Activated CD8-positive, alpha-beta memory T cell treated with anti-CD3 and anti-CD28 coated beads, Interleukin-2, amount 50 U/mL, for 4 hours (primary cell): ENCODE measurements at regions not wholly inside any gene's neighbourhood (a gene's known extent, or its start where the extent isn't known, plus 50 kb on each side); places are given as distances from the start of the nearest gene placed in this dataset.

Source experiments
- DNase-seq: peaks from one replicate; pipeline ENCODE4 v3.0.0-alpha.2; 2020

DNA sequence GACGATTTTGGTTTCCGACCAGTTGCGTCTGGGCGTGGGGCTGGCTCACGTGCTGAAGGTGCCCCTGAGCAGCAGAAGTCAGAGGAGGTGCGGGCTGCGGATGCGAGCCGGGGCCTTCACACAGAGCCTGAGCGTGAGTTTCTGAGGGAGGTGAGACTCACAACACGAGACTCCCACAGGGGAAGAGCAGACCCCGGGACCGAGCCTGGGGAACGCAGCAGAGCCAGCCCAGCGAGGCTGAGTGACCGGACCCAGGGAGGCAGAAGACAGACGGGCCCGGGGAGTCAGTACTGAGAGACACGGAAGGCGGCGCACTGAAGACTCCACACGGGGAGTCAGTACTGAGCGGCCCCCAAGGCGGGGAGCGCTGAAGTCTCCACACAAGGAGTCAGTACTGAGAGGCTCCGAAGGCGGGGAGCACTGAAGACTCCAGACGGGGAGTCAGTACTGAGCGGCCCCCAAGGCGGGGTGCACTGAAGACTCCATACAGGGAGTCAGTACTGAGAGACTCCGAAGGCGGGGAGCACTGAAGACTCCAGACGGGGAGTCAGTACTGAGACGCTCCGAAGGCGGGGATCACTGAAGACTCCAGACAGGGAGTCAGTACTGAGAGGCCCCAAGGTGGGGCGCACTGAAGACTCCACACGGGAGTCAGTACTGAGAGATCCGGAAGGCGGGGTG lies 77.8 kb downstream of the DLL1 start:
- no peak for DNase-seq

DNA sequence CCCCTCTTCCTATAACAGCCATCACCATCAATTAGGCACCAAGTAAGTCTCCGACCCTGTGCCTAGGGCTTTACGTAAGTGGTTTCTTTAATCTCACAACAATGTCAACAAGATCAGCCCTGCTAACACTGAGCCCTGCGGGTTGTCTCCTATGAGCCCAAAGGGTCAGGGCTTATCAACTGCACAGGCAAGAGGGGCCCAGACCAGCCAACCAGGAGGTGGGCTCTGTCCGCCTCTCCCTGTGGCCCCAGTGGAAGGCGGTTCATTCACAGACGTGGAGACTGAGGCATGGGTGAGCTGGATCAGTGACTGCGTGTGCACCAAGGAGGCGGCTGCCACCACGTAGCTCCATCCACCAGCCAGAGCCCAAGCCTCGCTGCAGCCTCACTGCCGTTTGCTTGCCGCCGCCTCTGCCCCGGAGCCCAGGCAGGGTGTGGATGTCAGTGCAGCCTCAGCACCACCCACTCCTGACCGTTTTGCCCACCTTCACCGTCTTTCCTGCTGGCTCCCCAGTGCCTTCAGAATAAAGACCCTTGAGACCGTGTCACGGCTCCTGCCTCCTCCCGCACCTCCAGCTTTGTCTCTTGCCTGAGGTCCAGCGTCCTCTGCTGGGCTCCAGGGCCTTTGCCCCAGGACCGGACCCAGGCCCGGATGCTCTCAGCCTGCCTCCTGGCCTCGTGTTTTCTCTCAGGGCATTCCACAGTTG lies 78.7 kb downstream of the DLL1 start:
- no peak for DNase-seq

GRCh38 chr6:170211404-170212025 lies 79.4 kb downstream of the DLL1 start:
- peak; percentile 9 for DNase-seq

DNA sequence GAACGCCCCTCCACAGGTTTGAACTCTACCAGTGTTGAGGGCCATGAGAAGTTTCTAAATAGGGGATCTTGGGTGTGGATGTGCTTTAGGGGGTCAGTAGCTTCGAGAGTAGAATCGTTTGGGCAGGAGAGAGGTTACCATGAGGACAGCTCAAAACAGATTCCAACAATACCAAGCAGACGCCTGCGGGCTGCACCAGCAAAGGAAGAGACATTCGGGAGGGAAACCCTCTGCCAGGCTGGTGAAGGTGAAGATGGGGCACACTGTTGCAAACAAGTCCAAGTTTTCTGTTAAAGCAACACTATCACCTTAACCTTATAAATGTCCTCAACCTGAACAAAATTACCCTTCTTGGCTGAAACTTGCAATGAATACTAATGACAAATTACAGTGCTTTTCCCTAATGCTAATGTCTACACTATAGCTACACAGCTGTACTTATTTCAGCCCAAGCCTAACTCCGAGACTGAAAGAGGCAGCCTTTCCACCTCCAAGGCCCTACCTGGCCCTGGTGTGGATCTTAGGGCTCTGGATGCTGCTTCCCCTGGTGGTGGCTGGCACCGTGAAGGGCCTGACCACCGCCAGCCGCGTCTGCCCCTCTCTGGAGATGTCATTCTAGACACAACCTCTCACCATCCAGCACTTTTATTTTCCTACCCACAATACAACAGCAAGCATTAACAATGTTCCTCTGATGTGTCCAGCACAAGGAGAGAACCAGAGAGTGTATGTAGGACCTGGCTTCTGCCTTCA lies 80.1 kb downstream of the DLL1 start:
- DNase-seq = no peak

- DNase-seq = peak; percentile 15
Observed at GRCh38 chr6:170210026-170210390, 80.9 kb downstream of the DLL1 start.

GRCh38 chr6:170209354-170210025 lies 81.4 kb downstream of the DLL1 start:
- peak; percentile 8 for DNase-seq

DNA sequence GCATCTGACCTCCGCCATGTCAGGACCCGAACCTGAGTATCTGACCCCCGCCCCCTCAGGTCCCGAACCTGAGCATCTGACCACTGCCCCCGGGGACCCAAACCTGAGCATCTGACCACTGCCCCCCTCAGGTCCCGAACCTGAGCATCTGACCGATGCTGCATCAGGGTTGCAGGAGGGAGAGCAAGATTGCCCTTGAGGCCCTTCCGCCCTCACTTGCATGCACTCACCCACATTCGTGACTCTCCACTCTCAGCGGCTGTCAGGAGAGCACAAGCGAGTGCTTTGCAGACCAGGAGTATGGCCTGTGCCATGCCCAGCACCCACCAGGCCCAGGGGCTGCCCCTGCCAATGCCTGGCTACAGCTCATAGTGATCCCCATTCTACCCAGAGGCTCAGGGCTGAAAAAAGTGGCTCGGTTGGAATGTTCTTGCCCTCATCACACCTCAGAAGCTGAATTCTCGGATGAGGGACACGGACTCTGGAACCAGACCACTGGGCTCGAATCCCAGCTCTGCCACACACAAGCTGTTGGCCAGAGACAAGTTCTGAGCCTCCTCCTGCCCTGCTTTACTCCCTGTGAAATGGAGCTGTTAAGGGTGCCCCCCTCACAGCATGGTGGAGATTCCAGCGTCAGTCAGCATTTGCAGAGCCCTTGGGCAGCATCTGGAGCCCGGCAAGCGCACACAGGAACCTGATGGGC lies 82.1 kb downstream of the DLL1 start:
- DNase-seq = peak; percentile 12

DNA sequence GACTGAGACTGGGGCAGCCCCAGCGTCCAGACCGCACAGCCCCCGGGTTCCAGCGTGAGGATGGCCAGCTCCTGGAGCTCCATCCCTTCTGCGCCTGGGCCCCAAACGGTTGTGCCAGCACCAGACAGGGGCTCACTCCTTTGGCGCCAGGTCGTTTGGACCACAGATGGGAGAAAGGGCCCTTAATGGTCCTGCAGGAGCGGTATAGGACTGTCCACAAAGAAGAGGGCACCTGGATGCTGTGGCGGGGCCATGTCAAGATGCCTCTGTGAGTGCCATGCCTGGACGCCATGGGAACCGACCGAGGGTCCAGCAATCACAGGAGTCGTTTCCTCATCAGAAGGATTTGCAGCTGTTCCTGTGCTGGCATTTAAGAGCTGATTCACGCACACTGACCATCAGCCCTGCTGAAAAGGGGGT lies 82.7 kb downstream of the DLL1 start:
- no peak for DNase-seq

DNA sequence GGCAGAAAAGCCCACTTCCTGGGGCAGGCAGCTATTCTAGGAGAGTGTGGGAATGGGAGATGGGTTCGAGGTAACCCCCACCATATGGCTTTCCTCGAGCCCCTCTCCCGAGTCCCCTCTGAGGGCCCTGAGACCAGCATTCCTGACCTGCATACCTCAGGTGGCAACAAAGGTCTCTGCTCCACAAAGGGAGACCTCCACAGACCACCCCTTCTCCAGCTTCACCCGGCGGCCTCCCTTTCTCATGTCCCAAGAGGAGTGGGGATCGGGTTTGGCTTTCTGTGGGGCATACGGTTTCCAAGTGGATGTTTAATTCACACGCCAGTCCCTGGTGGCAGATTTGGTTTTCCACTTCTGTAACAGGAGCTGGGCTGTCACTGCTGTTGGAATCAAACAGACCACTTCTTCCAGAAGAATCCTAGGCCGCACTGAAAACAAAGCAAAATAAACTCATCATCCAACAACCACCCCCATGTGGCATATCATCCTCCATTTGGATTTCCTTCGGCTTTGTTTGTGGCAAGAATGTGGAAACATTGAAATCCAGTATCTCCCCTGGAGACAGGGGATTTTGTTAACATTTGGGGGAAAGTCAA lies 83.2 kb downstream of the DLL1 start:
- DNase-seq = no peak

- DNase-seq = no peak
Observed at GRCh38 chr6:170206851-170207431, 83.9 kb downstream of the DLL1 start.

GRCh38 chr6:170206317-170206621 lies 84.6 kb downstream of the DLL1 start:
- DNase-seq = no peak

GRCh38 chr6:170205534-170206316 lies 85.2 kb downstream of the DLL1 start:
- DNase-seq = no peak

GRCh38 chr6:170205126-170205525 lies 85.8 kb downstream of the DLL1 start:
- no peak for DNase-seq

GRCh38 chr6:170203212-170203611 lies 87.7 kb downstream of the DLL1 start:
- DNase-seq = no peak

GRCh38 chr6:170202416-170203135 lies 88.3 kb downstream of the DLL1 start:
- no peak for DNase-seq

DNA sequence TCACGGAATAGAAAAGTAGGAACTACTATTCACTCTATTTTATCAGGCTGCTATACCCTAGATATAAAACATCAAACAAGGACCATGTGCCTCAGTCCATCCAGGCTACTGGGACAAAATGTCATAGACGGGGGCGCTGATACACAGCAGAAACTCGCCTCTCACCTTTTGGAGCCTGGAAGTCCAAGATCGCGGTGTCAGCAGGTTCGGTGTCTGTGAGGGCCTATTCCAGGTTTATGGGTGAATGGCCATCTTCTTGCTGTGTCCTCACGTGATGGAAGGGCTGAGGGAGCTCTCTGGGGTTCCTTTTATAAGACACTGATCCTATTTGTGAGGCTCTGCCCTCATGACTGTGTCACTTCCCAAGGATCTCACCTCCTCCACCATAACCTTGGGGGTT lies 89.5 kb downstream of the DLL1 start:
- DNase-seq = no peak

GRCh38 chr6:170200458-170200891 lies 90.4 kb downstream of the DLL1 start:
- DNase-seq = no peak

DNA sequence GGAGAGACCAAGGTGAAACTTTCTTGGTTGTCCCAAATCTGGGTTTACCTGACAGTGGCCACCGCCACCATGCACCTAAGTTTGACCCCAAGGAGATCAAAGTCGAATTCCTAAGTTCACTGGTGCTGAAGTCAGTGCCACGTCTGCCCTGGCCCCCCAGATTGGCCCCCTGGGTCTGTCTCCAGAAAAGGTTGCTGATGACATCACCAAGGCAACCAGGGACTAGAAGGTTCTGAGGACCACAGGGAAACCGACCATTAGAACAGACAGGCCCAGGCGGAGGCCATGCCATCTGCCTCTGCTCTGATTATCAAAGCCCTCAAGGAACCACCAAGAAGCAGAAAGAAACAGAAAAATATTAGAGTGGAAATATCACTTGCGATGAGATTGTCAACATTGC lies 91.2 kb downstream of the DLL1 start:
- no peak for DNase-seq

- DNase-seq = no peak
Observed at GRCh38 chr6:170198298-170198697, 92.6 kb downstream of the DLL1 start.

- DNase-seq = no peak
Observed at GRCh38 chr6:170193326-170193821, 97.5 kb downstream of the DLL1 start.
